ENCODE measurements at regions not wholly inside any gene's neighbourhood (a gene's known extent, or its start where the extent isn't known, plus 50 kb on each side); places are given as distances from the start of the nearest gene placed in this dataset.

DNA sequence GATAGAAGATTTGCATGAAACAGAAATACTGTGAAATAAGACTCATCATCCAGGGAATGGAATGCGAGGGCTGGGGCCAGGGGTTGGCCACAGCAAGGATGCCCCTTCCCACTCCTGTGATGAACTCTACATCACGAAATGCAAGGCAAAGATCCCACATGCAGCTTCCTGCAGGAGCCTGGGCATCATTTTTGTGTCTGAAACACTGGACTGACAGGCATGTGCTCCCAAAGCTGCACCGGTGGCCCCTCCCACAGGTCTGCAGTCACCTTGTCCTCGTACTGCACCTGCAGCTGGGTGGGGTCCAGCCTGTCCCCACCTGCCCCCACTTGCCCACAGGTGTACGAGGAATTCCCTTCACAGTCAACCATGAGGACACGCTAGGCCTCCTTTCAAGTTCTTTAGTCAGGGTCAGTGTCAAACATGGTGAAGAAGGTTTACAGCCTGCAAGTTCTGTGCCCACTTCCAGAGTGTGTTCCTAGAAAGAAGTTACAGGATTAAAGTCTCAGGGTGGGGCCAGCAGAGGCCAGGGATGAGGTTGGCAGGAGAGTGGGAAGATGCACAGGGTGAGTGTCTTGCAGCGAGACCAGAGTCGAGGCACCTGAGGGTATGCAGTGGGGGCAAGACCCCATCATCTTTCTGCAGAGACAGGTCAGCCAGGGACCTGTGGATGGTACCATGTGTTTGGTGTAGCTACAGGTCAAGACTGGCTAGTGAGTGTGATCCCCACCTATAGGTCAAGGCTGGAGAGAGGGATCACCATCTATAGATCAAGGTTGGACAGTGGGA is 155.0 kb upstream of the IRX2 start:
- no peak for TF ChIP-seq CTCF (IDR thresholded peaks at IDR 0.05)
- no peak for TF ChIP-seq POLR2A (IDR thresholded peaks at IDR 0.05)
